Brain microvascular endothelial cell (primary cell): ENCODE measurements at regions not wholly inside any gene's neighbourhood (a gene's known extent, or its start where the extent isn't known, plus 50 kb on each side); places are given as distances from the start of the nearest gene placed in this dataset.

ENCODE experiments used
- DNase-seq: peaks from one replicate; pipeline ENCODE4 v3.0.0-alpha.2; 2020
- H3K27ac ChIP-seq: fragments of 250-450 bp; sonication (Bioruptor Pico); 2 replicates; pipeline ENCODE4 v1.5.1; 2020; ENCODE audit warnings: mild to moderate bottlenecking, moderate library complexity
- H3K27me3 ChIP-seq: fragments of 250-450 bp; sonication (Bioruptor Pico); replicated peaks from 2 replicates; pipeline ENCODE4 v1.5.1; 2020; ENCODE audit warnings: mild to moderate bottlenecking
- H3K36me3 ChIP-seq: fragments of 250-450 bp; sonication (Bioruptor Pico); replicated peaks from 2 replicates; pipeline ENCODE4 v1.5.1; 2020; ENCODE audit warnings: mild to moderate bottlenecking
- H3K4me3 ChIP-seq: 2 replicates; pipeline ENCODE4 v1.5.1; 2011; ENCODE audit warnings: low read depth, mild to moderate bottlenecking, control low read depth, low read length, moderate library complexity
- CTCF ChIP-seq: IDR thresholded peaks from 2 replicates; pipeline ENCODE4 v1.5.1; 2011; ENCODE audit warnings: low read depth, mild to moderate bottlenecking, moderate library complexity, low read length, control low read depth, inconsistent platforms; ENCODE audit errors: missing control alignments
- in situ Hi-C: cut with HindIII; loops from 2 replicates; pipeline ENCODE4 v1.10.0; 2017; ENCODE audit warnings: low sequenced_read_pairs, low pct_ligation_motif_present

GRCh38 chr3:21859124-21860081 is 108.4 kb upstream of the ZNF385D start:
- no peak for TF ChIP-seq CTCF
- in situ Hi-C loops: no loop called here
- H3K4me3 ChIP-seq: no peak overlapping the region
- H3K36me3 ChIP-seq: no peaks in the 10 kb centered on the region
- no peak overlapping the region for H3K27ac ChIP-seq
- no peaks in the 10 kb centered on the region for H3K27me3 ChIP-seq
- DNase-seq: no peak

DNA sequence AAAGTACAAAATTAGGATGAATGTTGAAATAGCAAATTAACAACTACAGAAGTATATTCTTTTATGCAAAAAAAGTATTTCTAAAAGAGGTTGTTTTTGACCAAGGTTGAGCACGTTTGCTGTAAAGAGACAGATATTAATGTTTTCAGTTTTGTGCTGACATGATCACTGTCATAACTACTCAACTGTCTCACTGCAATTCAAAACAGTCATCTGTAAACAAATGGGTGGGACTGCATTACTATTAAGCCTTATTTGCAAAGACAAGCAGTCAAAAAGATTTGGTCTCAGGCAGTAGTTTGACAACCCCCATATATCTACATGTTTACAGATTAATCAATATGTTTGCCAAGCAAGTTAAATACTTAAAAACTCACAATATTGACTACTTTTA is 109.1 kb upstream of the ZNF385D start:
- no peak for TF ChIP-seq CTCF
- Histone ChIP-seq H3K27me3 (no peaks in the 10 kb centered on the region), H3K36me3 (no peaks in the 10 kb centered on the region), H3K27ac (no peak overlapping the region), H3K4me3 (no peak overlapping the region)
- in situ Hi-C loops: no loop called here
- no peak for DNase-seq

- Histone ChIP-seq H3K27ac (no peak overlapping the region), H3K36me3 (no peaks in the 10 kb centered on the region), H3K27me3 (no peaks in the 10 kb centered on the region), H3K4me3 (no peak overlapping the region)
- DNase-seq: no peak
- in situ Hi-C loops: no loop called here
- TF ChIP-seq CTCF: no peak
Observed at GRCh38 chr3:21860657-21861056, 109.6 kb upstream of the ZNF385D start.

DNA sequence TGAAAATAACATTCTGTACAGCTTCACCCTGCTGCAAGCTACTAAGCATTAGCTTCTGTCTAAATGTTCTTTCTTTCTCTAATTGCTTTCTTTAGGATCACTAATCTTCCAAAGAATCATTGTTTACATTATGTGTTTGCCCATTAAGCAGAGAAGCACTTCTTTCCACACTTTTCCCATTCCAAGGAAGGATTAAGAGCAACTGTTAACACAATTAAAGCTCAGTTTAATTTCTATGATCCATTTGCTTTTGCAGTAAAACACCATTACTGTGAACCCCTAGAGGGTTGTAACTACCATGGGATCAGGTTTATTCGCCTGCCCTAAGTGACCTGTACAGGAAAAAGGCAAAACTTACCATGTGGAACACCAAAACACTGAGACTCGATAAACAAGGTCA is 125.8 kb upstream of the ZNF385D start:
- in situ Hi-C loops: no loop called here
- no peak for DNase-seq
- Histone ChIP-seq H3K27ac (no peak overlapping the region), H3K27me3 (no peaks in the 10 kb centered on the region), H3K36me3 (no peaks in the 10 kb centered on the region), H3K4me3 (no peak overlapping the region)
- no peak for TF ChIP-seq CTCF

- Histone ChIP-seq H3K27me3 (no peaks in the 10 kb centered on the region), H3K27ac (no peak overlapping the region), H3K36me3 (no peaks in the 10 kb centered on the region), H3K4me3 (no peak overlapping the region)
- DNase-seq: no peak
- in situ Hi-C loops: no loop called here
- no peak for TF ChIP-seq CTCF
Observed at GRCh38 chr3:21877214-21877754, 126.3 kb upstream of the ZNF385D start.
